Kidney epithelial cell (primary cell): ENCODE measurements at regions not wholly inside any gene's neighbourhood (a gene's known extent, or its start where the extent isn't known, plus 50 kb on each side); places are given as distances from the start of the nearest gene placed in this dataset.

Experiments
- DNase-seq: peaks from one replicate; pipeline ENCODE4 v3.0.0-alpha.2; 2010; ENCODE audit warnings: low read depth
- H3K27me3 ChIP-seq: 2 replicates; pipeline ENCODE4 v1.6.0; 2011; ENCODE audit warnings: low read length; ENCODE audit not compliant: control insufficient read depth, insufficient read depth
- H3K36me3 ChIP-seq: 2 replicates; pipeline ENCODE4 v1.5.1; 2011; ENCODE audit warnings: low read length; ENCODE audit not compliant: control insufficient read depth, insufficient read depth
- H3K4me3 ChIP-seq: 2 replicates; pipeline ENCODE4 v1.5.1; 2011; ENCODE audit warnings: low read depth, mild to moderate bottlenecking, control low read depth, low read length
- CTCF ChIP-seq: IDR thresholded peaks from 2 replicates; pipeline ENCODE4 v1.5.1; 2011; ENCODE audit warnings: mild to moderate bottlenecking, moderate library complexity, low read length, control low read depth, inconsistent platforms; ENCODE audit not compliant: insufficient read depth, poor library complexity, severe bottlenecking

GRCh38 chr10:44858017-44858371 lies 53.1 kb upstream of the TMEM72 start:
- Histone ChIP-seq H3K27me3 (no peaks in the 10 kb centered on the region), H3K36me3 (no peaks in the 10 kb centered on the region), H3K4me3 (no peak overlapping the region)
- no peak for DNase-seq
- no peak for TF ChIP-seq CTCF

- DNase-seq = no peak
- Histone ChIP-seq H3K27me3 (no peaks in the 10 kb centered on the region), H3K36me3 (no peaks in the 10 kb centered on the region), H3K4me3 (no peak overlapping the region)
- no peak for TF ChIP-seq CTCF
These were observed 52.1 kb upstream of the TMEM72 start for GRCh38 chr10:44858988-44859387.

- TF ChIP-seq CTCF = no peak
These were observed 51.4 kb upstream of the TMEM72 start for GRCh38 chr10:44859546-44860285.

GRCh38 chr10:44860811-44861736 lies 50.1 kb upstream of the TMEM72 start:
- Histone ChIP-seq H3K27me3 (no peaks in the 10 kb centered on the region), H3K4me3 (no peak overlapping the region), H3K36me3 (no peaks in the 10 kb centered on the region)
- TF ChIP-seq CTCF = no peak
- DNase-seq = no peak

More at GRCh38 chr10:44859546-44860285, 51.4 kb upstream of the TMEM72 start:
- no peaks in the 10 kb centered on the region for H3K36me3 ChIP-seq
- no peaks in the 10 kb centered on the region for H3K27me3 ChIP-seq
- no peak for DNase-seq
- H3K4me3 ChIP-seq = no peak overlapping the region
